T-cell (primary cell): ENCODE measurements at regions not wholly inside any gene's neighbourhood (a gene's known extent, or its start where the extent isn't known, plus 50 kb on each side); places are given as distances from the start of the nearest gene placed in this dataset.
"Not testable (repeated sequence)": the region's sequence is repeated elsewhere in the genome, so short reads cannot be mapped to it uniquely, and the experiment has no call there.

Experiments
- ATAC-seq, 4 experiments: fragments of 200-7000 bp in 3 of 4; fragments of 150-1000 bp in 1 of 4; cut with Tn5 transposase; replicated peaks in 1 of 4; 1 replicate in 3 of 4; 2 replicates in 1 of 4; pipeline ENCODE4 v1.10.0; 2021; ENCODE audit warnings: moderate library complexity in 3 of 4, mild to moderate bottlenecking in 2 of 4, moderate number of reproducible peaks in 1 of 4
- CTCF ChIA-PET, 2 donors: fragments of 300-600 bp; sonication (Branson Sonifier 250); formaldehyde crosslinking; loops; one replicate each; lab custom pipeline; 2022; ENCODE audit warnings: antibody characterized with exemption in 2 of 2; lab: Charles Lee
- POLR2A ChIA-PET, 2 donors: fragments of 300-600 bp; sonication (Branson Sonifier 250); formaldehyde crosslinking; loops; one replicate each; lab custom pipeline; 2022; ENCODE audit warnings: antibody characterized with exemption in 2 of 2; lab: Charles Lee
- DNase-seq, 35 experiments: peaks; one replicate each; pipeline versions ENCODE4 v3.0.0 to v3.0.0-alpha.2; 2013 to 2023
- H3K27ac ChIP-seq: one replicate; pipeline ENCODE4 v1.5.1; 2013; ENCODE audit warnings: low read length
- H3K27me3 ChIP-seq, 2 experiments: replicated peaks in 1 of 2; 1 replicate in 1 of 2; 2 replicates in 1 of 2; pipeline versions ENCODE4 v1.6.1 to v1.7.0; 2013; ENCODE audit warnings: low read length in 1 of 2, mixed read lengths in 1 of 2; ENCODE audit not compliant: control insufficient read depth in 2 of 2, insufficient read depth in 2 of 2; ENCODE audit errors: extremely low read depth in 1 of 2
- H3K36me3 ChIP-seq, 2 donors: 1 replicate in 1 of 2; 2 replicates in 1 of 2; pipeline versions ENCODE4 v1.6.1 to v1.7.0; 2013; ENCODE audit warnings: low read length in 1 of 2; ENCODE audit not compliant: control insufficient read depth in 2 of 2, insufficient read depth in 1 of 2; ENCODE audit errors: extremely low read depth in 1 of 2
- H3K4me1 ChIP-seq, 2 experiments: 1 replicate in 1 of 2; 2 replicates in 1 of 2; pipeline versions ENCODE4 v1.6.1 to v1.7.0; 2013; ENCODE audit warnings: low read length in 2 of 2, mixed read lengths in 1 of 2; ENCODE audit not compliant: insufficient read depth in 2 of 2, control insufficient read depth in 1 of 2; ENCODE audit errors: extremely low read depth in 1 of 2
- H3K4me3 ChIP-seq, 2 donors: 1 replicate in 1 of 2; 2 replicates in 1 of 2; pipeline versions ENCODE4 v1.5.1 to v1.7.0; 2013; ENCODE audit warnings: mild to moderate bottlenecking in 2 of 2, low read length in 1 of 2, moderate library complexity in 1 of 2; ENCODE audit not compliant: control insufficient read depth in 1 of 2; ENCODE audit errors: extremely low read depth in 1 of 2
- H3K9me3 ChIP-seq: 2 replicates; pipeline ENCODE4 v1.7.0; 2013
- H3K27ac Mint-ChIP-seq, 2 donors: one replicate each; pipeline ENCODE4 v1.8.0; 2020 to 2021; ENCODE audit warnings: mild to moderate bottlenecking in 2 of 2, mixed read lengths in 2 of 2
- H3K27me3 Mint-ChIP-seq, 2 donors: one replicate each; pipeline ENCODE4 v1.8.0; 2021 to 2022; ENCODE audit warnings: mixed read lengths in 2 of 2
- H3K36me3 Mint-ChIP-seq: one replicate; pipeline ENCODE4 v1.8.0; 2021; ENCODE audit warnings: mixed read lengths
- H3K4me1 Mint-ChIP-seq, 3 donors: one replicate each; pipeline ENCODE4 v1.8.0; 2020 to 2022; ENCODE audit warnings: mixed read lengths in 3 of 3, mild to moderate bottlenecking in 1 of 3
- H3K4me3 Mint-ChIP-seq, 3 donors: one replicate each; pipeline ENCODE4 v1.8.0; 2020 to 2022; ENCODE audit warnings: mild to moderate bottlenecking in 3 of 3, mixed read lengths in 3 of 3, moderate library complexity in 3 of 3
- H3K9me3 Mint-ChIP-seq, 3 donors: one replicate each; pipeline ENCODE4 v1.8.0; 2020 to 2022; ENCODE audit warnings: mixed read lengths in 3 of 3
- WGBS: methylation state at CpG from one replicate; pipeline ENCODE4 v1.1.5; 2013; ENCODE audit warnings: missing lambda C conversion rate; ENCODE audit not compliant: insufficient coverage; 5-methylcytosine and 5-hydroxymethylcytosine counted together

DNA sequence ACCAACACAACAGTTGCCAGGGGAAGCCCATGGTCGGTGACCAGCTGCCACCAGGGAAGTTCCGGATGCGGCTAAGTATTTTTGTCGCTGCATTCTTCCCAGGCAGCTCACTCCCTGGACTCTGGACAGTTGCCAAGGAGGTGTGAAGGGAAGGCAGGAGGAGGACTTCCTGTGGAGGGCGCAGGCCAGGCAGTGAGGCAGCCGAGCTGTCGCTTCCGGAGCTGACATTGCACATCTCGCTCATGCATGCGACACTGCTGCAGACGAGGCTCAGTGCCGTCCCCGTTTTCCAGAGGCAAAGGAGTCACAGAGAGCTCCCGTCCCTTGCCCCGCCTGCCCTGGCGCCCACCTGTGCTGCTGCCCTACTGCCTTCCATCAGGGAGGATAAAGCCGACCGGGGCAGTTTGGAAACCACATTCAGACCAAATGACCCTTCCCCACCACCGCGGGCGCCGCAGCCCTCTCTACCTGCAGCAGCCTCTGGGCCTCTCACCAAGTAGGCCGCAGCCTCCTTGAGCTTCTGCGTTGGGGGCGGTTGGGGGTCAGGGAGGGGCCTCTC lies 81.4 kb downstream of the NENF start:
- Mint-ChIP-seq H3K4me1 (peaks cover 6 to 14% (median 8%) of the 10 kb centered on the region in 3 donors), H3K9me3 (no peaks in the 10 kb centered on the region), H3K27me3 (peaks cover 54 to 67% of the 10 kb centered on the region in 2 donors), H3K27ac (no peak overlapping the region), H3K4me3 (peak overlapping the region in 1 of 3 donors; percentile 68), H3K36me3 (no peaks in the 10 kb centered on the region)
- Histone ChIP-seq H3K4me3 (peak overlapping the region in 1 of 2 donors; percentile 46), H3K9me3 (no peaks in the 10 kb centered on the region), H3K27me3 (peaks cover 11 to 67% of the 10 kb centered on the region in 2 experiments), H3K4me1 (peaks cover 3 to 12% of the 10 kb centered on the region in 2 experiments), H3K27ac (no peak overlapping the region), H3K36me3 (no peaks in the 10 kb centered on the region)
- DNase-seq: peak in 14 of 35 experiments; percentile 3 to 22 (median 8)
- POLR2A ChIA-PET: no interaction called here
- ATAC-seq: peak in 3 of 4 experiments; percentile 43 to 56 (median 48)
- 28% methylated on average over 20 of the region's 25 CpGs for WGBS
- CTCF ChIA-PET: no interaction called here

DNA sequence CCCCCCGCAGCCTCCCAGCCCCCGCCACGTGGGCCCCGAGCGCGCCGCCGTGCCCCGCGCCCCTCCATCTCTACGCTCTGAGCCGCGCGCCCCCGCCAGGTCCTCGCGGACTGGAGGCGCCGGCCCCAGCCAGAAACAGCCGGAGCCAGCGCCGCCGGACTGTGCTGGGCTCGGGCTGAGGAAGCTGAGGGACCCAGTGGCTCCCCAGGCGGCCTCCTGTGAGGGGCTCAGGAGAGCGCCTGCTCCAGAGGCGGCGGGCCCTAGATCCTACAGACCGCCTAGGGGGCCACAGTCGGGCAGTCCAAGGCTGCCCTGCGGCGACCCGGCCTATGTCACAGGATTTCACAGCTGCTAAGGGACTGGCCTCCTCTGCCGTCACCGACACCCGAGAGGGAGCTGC lies 82.1 kb downstream of the NENF start:
- WGBS: 30% methylated on average over 29 of the region's 36 CpGs
- DNase-seq (no peak), ATAC-seq (peak in 2 of 4 experiments; percentile 27 to 54)
- H3K36me3 Mint-ChIP-seq: no peaks in the 10 kb centered on the region
- Histone ChIP-seq H3K27ac (no peak overlapping the region), H3K4me3 (peak overlapping the region in 1 of 2 donors; percentile 58), H3K27me3 (peaks cover 11 to 72% of the 10 kb centered on the region in 2 experiments), H3K9me3 (no peaks in the 10 kb centered on the region), H3K36me3 (no peaks in the 10 kb centered on the region), H3K4me1 (peaks cover 3 to 12% of the 10 kb centered on the region in 2 experiments)
- peaks cover 54 to 68% of the 10 kb centered on the region in 2 donors for H3K27me3 Mint-ChIP-seq
- peak overlapping the region in 1 of 3 donors; percentile 68 for H3K4me3 Mint-ChIP-seq
- H3K9me3 Mint-ChIP-seq: no peaks in the 10 kb centered on the region
- no peak overlapping the region for H3K27ac Mint-ChIP-seq
- POLR2A ChIA-PET: no interaction called here
- CTCF ChIA-PET: no interaction called here
- H3K4me1 Mint-ChIP-seq: peaks cover 6 to 14% (median 8%) of the 10 kb centered on the region in 3 donors

DNA sequence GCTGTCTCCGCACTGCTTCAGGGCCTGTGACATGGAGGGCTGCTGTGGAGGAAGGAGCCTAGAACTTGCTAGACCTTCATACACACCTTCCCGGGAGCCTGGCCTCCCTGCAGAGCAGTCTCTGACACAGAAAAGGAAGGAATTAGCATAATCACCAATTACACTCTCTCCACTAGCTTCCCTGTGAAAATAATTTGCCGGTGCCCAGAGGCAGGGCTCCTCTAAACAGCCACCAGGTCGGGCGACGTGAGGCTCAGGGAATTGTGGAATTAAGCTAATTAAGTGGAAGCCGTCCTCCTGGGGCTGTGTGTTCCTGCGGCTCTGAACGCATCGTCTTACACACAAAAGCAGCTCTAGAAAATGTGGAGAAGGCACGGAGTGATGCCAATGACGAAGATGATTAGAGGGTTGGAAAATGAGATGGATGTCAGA lies 82.6 kb downstream of the NENF start:
- peaks cover 11 to 72% of the 10 kb centered on the region in 2 experiments for H3K27me3 ChIP-seq
- no peaks in the 10 kb centered on the region for H3K9me3 ChIP-seq
- no peak for ATAC-seq
- Mint-ChIP-seq H3K9me3 (no peaks in the 10 kb centered on the region), H3K4me1 (peaks cover 6 to 14% (median 8%) of the 10 kb centered on the region in 3 donors), H3K36me3 (no peaks in the 10 kb centered on the region), H3K27me3 (peaks cover 54 to 68% of the 10 kb centered on the region in 2 donors), H3K4me3 (peak overlapping the region in 1 of 3 donors; percentile 68), H3K27ac (no peak overlapping the region)
- ChIA-PET CTCF (interaction anchor here in 1 of 2 donors (0.6 kb wide), 1 partner anchor 38 kb away, joined by 3 read pairs; no protein-coding TSS in a partner anchor), POLR2A (interaction anchor here in 1 of 2 donors (0.5 kb wide), 1 partner anchor 135 kb away, joined by 6 read pairs; no protein-coding TSS in a partner anchor)
- H3K4me3 ChIP-seq: no peak overlapping the region
- H3K27ac ChIP-seq: no peak overlapping the region
- H3K4me1 ChIP-seq: peaks cover 3 to 12% of the 10 kb centered on the region in 2 experiments
- 77% methylated on average over 7 of the region's 12 CpGs for WGBS
- DNase-seq: no peak
- H3K36me3 ChIP-seq: no peaks in the 10 kb centered on the region

DNA sequence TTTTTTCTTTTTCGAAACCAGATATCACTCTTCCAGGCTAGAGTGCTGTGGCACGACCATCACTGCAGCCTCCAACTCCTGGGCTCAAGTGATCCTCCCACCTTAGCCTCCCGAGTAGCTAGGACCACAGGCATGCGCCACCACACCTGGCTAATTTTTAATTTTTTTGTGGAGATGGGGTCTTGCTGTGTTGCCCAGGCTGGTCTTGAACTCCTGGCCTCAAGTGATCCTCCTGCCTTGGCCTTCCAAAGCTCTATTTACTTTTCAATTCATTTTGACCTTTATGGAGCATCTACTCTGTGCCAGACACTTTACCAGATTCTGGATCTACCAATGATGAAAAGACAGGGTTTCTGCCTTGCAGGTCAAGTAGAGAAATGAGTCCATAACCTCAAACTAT lies 83.3 kb downstream of the NENF start:
- H3K9me3 Mint-ChIP-seq, H3K9me3 ChIP-seq, H3K36me3 ChIP-seq, H3K27ac ChIP-seq, ATAC-seq, H3K27ac Mint-ChIP-seq, H3K36me3 Mint-ChIP-seq, DNase-seq, H3K4me3 ChIP-seq: not testable (repeated sequence)
- peaks cover 3 to 12% of the 10 kb centered on the region in 2 experiments for H3K4me1 ChIP-seq
- Mint-ChIP-seq H3K4me3 (peak overlapping the region in 1 of 3 donors; percentile 68), H3K4me1 (peaks cover 6 to 14% (median 8%) of the 10 kb centered on the region in 3 donors), H3K27me3 (peaks cover 54 to 65% of the 10 kb centered on the region in 2 donors)
- POLR2A ChIA-PET: interaction anchor here in 1 of 2 donors (0.5 kb wide), 1 partner anchor 134 kb away, joined by 6 read pairs; no protein-coding TSS in a partner anchor
- CTCF ChIA-PET: interaction anchor here in 1 of 2 donors (0.6 kb wide), 1 partner anchor 38 kb away, joined by 3 read pairs; no protein-coding TSS in a partner anchor
- WGBS: no CpG with 5 or more reads among the region's 4 CpGs
- peaks cover 11 to 72% of the 10 kb centered on the region in 2 experiments for H3K27me3 ChIP-seq

DNA sequence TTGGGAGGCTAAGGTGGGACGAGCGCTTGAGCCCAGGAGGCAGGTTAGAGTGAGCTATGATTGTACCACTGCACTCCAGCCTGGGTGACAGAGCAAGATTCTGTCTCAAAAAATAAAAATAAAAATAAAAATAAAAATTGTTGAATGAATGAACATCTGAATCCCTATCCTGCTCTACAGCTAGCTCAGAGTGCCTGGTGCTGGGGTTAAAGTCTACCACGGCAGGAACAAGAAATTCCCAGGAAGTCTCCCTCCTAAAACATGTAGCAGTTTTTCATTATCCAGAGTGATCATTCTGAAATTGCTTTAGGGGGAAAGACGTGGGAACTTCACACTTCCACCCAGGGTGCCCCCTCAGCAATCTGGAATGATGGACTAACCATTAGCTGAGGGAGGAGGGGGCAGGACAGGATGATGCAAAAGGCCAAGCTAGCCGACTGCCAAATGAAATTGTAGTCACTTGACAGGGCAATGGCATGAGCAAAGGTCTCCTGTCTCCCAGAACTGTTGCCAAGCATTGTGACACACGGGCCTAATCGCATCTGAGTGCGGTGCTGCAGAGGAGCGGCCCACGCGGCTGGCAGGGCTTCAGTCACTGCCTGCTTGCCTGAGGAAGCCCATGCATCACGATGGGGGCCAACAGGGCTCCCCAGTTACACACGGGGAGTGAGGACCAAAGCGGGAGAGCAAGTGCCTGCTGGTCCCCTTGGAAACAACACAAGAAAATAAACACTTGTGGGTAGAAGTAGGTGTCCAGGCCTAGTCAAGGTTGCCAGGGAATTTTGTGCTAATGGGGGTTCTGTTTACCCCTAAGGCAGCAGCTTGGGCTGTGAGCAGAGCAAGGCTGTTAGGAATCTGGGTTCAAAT lies 85.7 kb downstream of the NENF start:
- no peak overlapping the region for H3K27ac ChIP-seq
- Mint-ChIP-seq H3K4me3 (no peak overlapping the region), H3K27ac (no peak overlapping the region), H3K9me3 (no peaks in the 10 kb centered on the region), H3K4me1 (peaks cover 6 to 14% (median 8%) of the 10 kb centered on the region in 3 donors), H3K27me3 (peaks cover 42 to 47% of the 10 kb centered on the region in 2 donors), H3K36me3 (no peaks in the 10 kb centered on the region)
- H3K4me3 ChIP-seq: no peak overlapping the region
- peaks cover 11 to 58% of the 10 kb centered on the region in 2 experiments for H3K27me3 ChIP-seq
- H3K9me3 ChIP-seq: no peaks in the 10 kb centered on the region
- H3K36me3 ChIP-seq: no peaks in the 10 kb centered on the region
- peaks cover 3 to 12% of the 10 kb centered on the region in 2 experiments for H3K4me1 ChIP-seq
- no peak for ATAC-seq
- 71% methylated on average over 9 of the region's 14 CpGs for WGBS
- POLR2A ChIA-PET: no interaction called here
- no peak for DNase-seq
- CTCF ChIA-PET: interaction anchor here in 1 of 2 donors (0.6 kb wide), 1 partner anchor 64 kb away, joined by 3 read pairs; no protein-coding TSS in a partner anchor

DNA sequence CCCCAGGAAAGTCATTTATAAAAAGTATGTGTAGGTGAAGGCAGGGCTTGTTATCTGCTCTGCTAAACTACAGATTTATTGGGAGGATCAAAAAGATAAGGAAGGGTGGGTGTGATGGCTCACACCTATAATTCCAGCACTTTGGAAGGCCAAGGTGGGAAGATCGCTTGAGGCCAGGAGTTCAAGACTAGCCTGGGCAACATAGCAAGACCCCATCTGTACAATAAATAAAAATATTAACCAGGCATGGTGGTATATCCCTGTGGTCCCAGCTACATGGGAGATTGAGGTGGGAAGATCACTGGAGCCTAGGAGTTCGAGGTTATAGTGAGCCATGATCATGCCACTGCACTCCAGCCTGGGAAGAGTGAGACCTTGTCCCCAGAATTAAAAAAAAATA lies 86.4 kb downstream of the NENF start:
- H3K27ac ChIP-seq: no peak overlapping the region
- no peak for ATAC-seq
- H3K4me3 ChIP-seq: no peak overlapping the region
- Mint-ChIP-seq H3K9me3 (no peaks in the 10 kb centered on the region), H3K4me1 (peaks cover 2 to 9% (median 4%) of the 10 kb centered on the region in 3 donors), H3K27me3 (peaks cover 37 to 40% of the 10 kb centered on the region in 2 donors), H3K36me3 (no peaks in the 10 kb centered on the region), H3K27ac (no peak overlapping the region), H3K4me3 (no peak overlapping the region)
- CTCF ChIA-PET: no interaction called here
- WGBS: no CpG with 5 or more reads among the region's 2 CpGs
- H3K4me1 ChIP-seq: peaks cover 3 to 8% of the 10 kb centered on the region in 2 experiments
- POLR2A ChIA-PET: no interaction called here
- H3K36me3 ChIP-seq: no peaks in the 10 kb centered on the region
- no peak for DNase-seq
- peaks cover 9 to 50% of the 10 kb centered on the region in 2 experiments for H3K27me3 ChIP-seq
- H3K9me3 ChIP-seq: no peaks in the 10 kb centered on the region
